K562 (cell line): ENCODE measurements at regions not wholly inside any gene's neighbourhood (a gene's known extent, or its start where the extent isn't known, plus 50 kb on each side); places are given as distances from the start of the nearest gene placed in this dataset.

Experiments used
- ATAC-seq: fragments of 200-7000 bp; cut with Tn5 transposase; 3 replicates; pipeline ENCODE4 v1.9.1; 2020; ENCODE audit warnings: moderate library complexity
- BruUV-seq: library from RNA; stranded (reverse); fragments of 400-500 nt; replicated peaks from 2 replicates; lab custom pipeline; 2021; lab: Mats Ljungman, UMichigan
- CTCF ChIA-PET: fragments of 300-600 bp; formaldehyde crosslinking; extraction: SDS; loops from one replicate; lab custom pipeline; 2021; ENCODE audit warnings: low intra/inter-chr PET ratio; lab: Yijun Ruan, JAX
- POLR2A ChIA-PET: fragments of 300-600, 350-650 bp; sonication (Branson Sonifier 250); formaldehyde crosslinking; extraction: SDS; loops from one replicate; lab custom pipeline; 2021; ENCODE audit warnings: antibody characterized with exemption, inconsistent platforms; lab: Yijun Ruan, JAX
- DNase-seq, 4 experiments: peaks; one replicate each; pipeline versions ENCODE4 v3.0.0 to v3.0.0-alpha.2; 2011 to 2018; ENCODE audit warnings: low spot score in 3 of 4, mixed read lengths in 3 of 4; ENCODE audit errors: extremely low read depth in 1 of 4
- FAIRE-seq: peaks from 2 replicates; lab custom pipeline; 2011; peaks lifted over from hg19 to GRCh38; lab: Jason Lieb, UNC
- H2AFZ ChIP-seq: 2 replicates; pipeline ENCODE4 v1.6.0; 2011; ENCODE audit warnings: low read depth, low read length, control low read depth, inconsistent platforms
- H3K27ac ChIP-seq: fragments of 200-600 bp; 3 replicates; pipeline ENCODE4 v1.8.0; 2011; ENCODE audit warnings: low read depth, mild to moderate bottlenecking, control low read depth, inconsistent platforms, low read length, moderate library complexity, mixed read lengths; ENCODE audit errors: extremely low read depth
- H3K27me3 ChIP-seq, 2 experiments: fragments of 300-600 bp in 1 of 2; 2 replicates in 1 of 2; 3 replicates in 1 of 2; pipeline versions ENCODE4 v1.6.0 to v1.8.0; 2011; ENCODE audit warnings: inconsistent platforms in 2 of 2, low read length in 2 of 2, mild to moderate bottlenecking in 1 of 2, mixed read lengths in 1 of 2, moderate library complexity in 1 of 2; ENCODE audit not compliant: control insufficient read depth in 2 of 2, insufficient read depth in 2 of 2
- H3K36me3 ChIP-seq: fragments of 300-600 bp; 3 replicates; pipeline ENCODE4 v1.8.0; 2011; ENCODE audit warnings: mild to moderate bottlenecking, low read length, inconsistent platforms; ENCODE audit not compliant: control insufficient read depth, insufficient read depth
- H3K4me1 ChIP-seq, 2 experiments: fragments of 200-600 bp in 1 of 2; replicated peaks in 1 of 2; 2 replicates in 1 of 2; 3 replicates in 1 of 2; pipeline versions ENCODE4 v1.5.1 to v1.8.0; 2011; ENCODE audit warnings: inconsistent platforms in 2 of 2, low read length in 2 of 2, mild to moderate bottlenecking in 1 of 2, mixed read lengths in 1 of 2, moderate library complexity in 1 of 2; ENCODE audit not compliant: control insufficient read depth in 2 of 2, insufficient read depth in 2 of 2
- H3K4me2 ChIP-seq: 2 replicates; pipeline ENCODE4 v1.6.1; 2011; ENCODE audit warnings: low read length, control low read depth, inconsistent platforms, mixed read lengths; ENCODE audit not compliant: insufficient read depth
- H3K4me3 ChIP-seq: fragments of 200-600 bp; sonication (generic), shearing (Covaris generic); 2 replicates; pipeline ENCODE4 v1.5.1; 2016; ENCODE audit warnings: control low read depth, inconsistent platforms
- H3K79me2 ChIP-seq: fragments of 200-600 bp; 3 replicates; pipeline ENCODE4 v1.8.0; 2011; ENCODE audit warnings: low read length, inconsistent platforms; ENCODE audit not compliant: control insufficient read depth, insufficient read depth
- H3K9ac ChIP-seq, 2 experiments: 2 replicates each; pipeline versions ENCODE4 v1.6.0 to v1.6.1; 2011; ENCODE audit warnings: low read depth in 2 of 2, low read length in 2 of 2, control low read depth in 1 of 2, inconsistent platforms in 1 of 2, mild to moderate bottlenecking in 1 of 2, mixed read lengths in 1 of 2; ENCODE audit not compliant: insufficient read depth in 1 of 2
- H3K9me1 ChIP-seq: one replicate; pipeline ENCODE4 v1.6.0; 2011; ENCODE audit warnings: inconsistent platforms, mild to moderate bottlenecking, low read length, moderate library complexity; ENCODE audit not compliant: control insufficient read depth, insufficient read depth
- H3K9me3 ChIP-seq: replicated peaks from 2 replicates; pipeline ENCODE4 v1.5.1; 2011; ENCODE audit warnings: low read depth, low read length, inconsistent platforms; ENCODE audit not compliant: control insufficient read depth, insufficient read depth
- H4K20me1 ChIP-seq: replicated peaks from 2 replicates; pipeline ENCODE4 v1.6.1; 2011; ENCODE audit warnings: low read length, inconsistent platforms, mixed read lengths; ENCODE audit not compliant: control insufficient read depth, insufficient read depth
- FOXM1 ChIP-seq, 2 experiments: fragments of 450-650 bp in 1 of 2; sonication (generic) in 1 of 2; formaldehyde crosslinking in 1 of 2; IDR thresholded peaks; 2 replicates each; pipeline versions ENCODE4 v1.6.1 to v1.9.0; 2017 to 2022; ENCODE audit warnings: low read depth in 2 of 2, mild to moderate bottlenecking in 2 of 2, missing genetic modification reagents in 1 of 2, moderate library complexity in 1 of 2
- HIVEP1 ChIP-seq: fragments of 250-450 bp; sonication (Bioruptor Pico); IDR thresholded peaks from 2 replicates; pipeline ENCODE4 v1.4.0; 2020; ENCODE audit warnings: mild to moderate bottlenecking
- MTF1 ChIP-seq: fragments of 250-450 bp; sonication (Bioruptor Pico); IDR thresholded peaks from 2 replicates; pipeline ENCODE4 v1.9.0; 2021; ENCODE audit warnings: moderate library complexity, mild to moderate bottlenecking, inconsistent platforms, borderline replicate concordance
- NONO ChIP-seq, 2 experiments: fragments of 200-400 bp in 1 of 2; fragments of 450-650 bp in 1 of 2; formaldehyde crosslinking in 1 of 2; IDR thresholded peaks; 2 replicates each; pipeline ENCODE4 v1.6.1; 2017; ENCODE audit warnings: low read depth in 2 of 2, mild to moderate bottlenecking in 2 of 2, moderate library complexity in 2 of 2, low read length in 1 of 2
- RFX5 ChIP-seq: IDR thresholded peaks from 2 replicates; pipeline ENCODE4 v1.6.1; 2011; ENCODE audit warnings: low read depth, mild to moderate bottlenecking, improper control_type of control experiment, low read length
- SETDB1 ChIP-seq: IDR thresholded peaks from one replicate; pipeline ENCODE4 v1.6.1; 2012; ENCODE audit warnings: low read length, control low read depth, inconsistent platforms
- SMARCE1 ChIP-seq: fragments of 450-650 bp; IDR thresholded peaks from 2 replicates; pipeline ENCODE4 v1.7.1; 2016; ENCODE audit warnings: mild to moderate bottlenecking
- TEAD2 ChIP-seq: fragments of 450-650 bp; IDR thresholded peaks from 2 replicates; pipeline ENCODE4 v1.6.1; 2016; ENCODE audit warnings: missing genetic modification characterization, control low read depth, missing compliant biosample characterization
- VEZF1 ChIP-seq: fragments of 200-800 bp; sonication (Bioruptor generic); IDR thresholded peaks from 2 replicates; pipeline ENCODE4 v1.6.1; 2017; ENCODE audit warnings: missing genetic modification characterization, missing compliant biosample characterization
- ZBTB34 ChIP-seq: fragments of 250-450 bp; sonication (Bioruptor Pico); IDR thresholded peaks from 2 replicates; pipeline ENCODE4 v1.8.0; 2021; ENCODE audit warnings: mild to moderate bottlenecking, moderate library complexity
- ZBTB5 ChIP-seq: fragments of 450-650 bp; IDR thresholded peaks from 2 replicates; pipeline ENCODE4 v1.6.1; 2017; ENCODE audit warnings: antibody characterized with exemption
- WGBS: fragments of 100-300 bp; shearing (Covaris generic); methylation state at CpG from one replicate; pipeline ENCODE4 v1.1.6; 2016; ENCODE audit warnings: low coverage, mixed read lengths; ENCODE audit not compliant: insufficient coverage; ENCODE audit errors: missing lambda C conversion rate; 5-methylcytosine and 5-hydroxymethylcytosine counted together
- in situ Hi-C: fragments of 300-500 bp; cut with MboI; formaldehyde crosslinking; loops from 4 replicates; pipeline ENCODE4 v1.15.0; 2018; ENCODE audit warnings: inconsistent platforms, mixed read lengths
- intact Hi-C: fragments of 100-400 bp; cut with micrococcal nuclease; formaldehyde crosslinking; loops from 2 replicates; pipeline ENCODE4 v1.14.2; 2022
- TF ChIP-seq, protein P1 (sequence below): fragments of 450-650 bp; IDR thresholded peaks from 2 replicates; pipeline ENCODE4 v1.6.1; 2016; ENCODE audit warnings: missing biosample characterization, missing genetic modification characterization
- TF ChIP-seq, protein P2 (sequence below): fragments of 250-450 bp; sonication (Bioruptor Pico); IDR thresholded peaks from 2 replicates; pipeline ENCODE4 v1.5.0; 2021; ENCODE audit warnings: mild to moderate bottlenecking, borderline replicate concordance

DNA sequence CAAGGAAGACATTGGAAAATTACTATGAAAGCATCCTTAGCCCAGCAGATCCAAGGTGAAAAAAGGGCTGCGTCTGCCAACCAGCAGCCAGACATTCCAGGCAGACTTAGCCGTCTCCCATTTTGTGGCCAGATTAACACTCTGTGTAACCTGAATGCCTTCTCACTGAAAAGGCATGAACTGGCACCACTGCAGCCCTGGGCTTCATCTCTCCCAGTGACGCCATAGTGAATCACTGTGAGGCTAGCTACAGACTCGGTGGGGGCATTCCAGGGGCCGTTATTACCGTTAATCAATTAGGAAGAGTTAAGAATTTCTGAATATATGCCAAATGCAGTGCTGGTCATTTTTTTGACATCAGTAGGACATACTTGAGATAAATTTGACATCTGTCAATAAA, 627.4 kb downstream of the LMO4 start:
- no peak for FAIRE-seq
- no peak overlapping the region for H2AFZ ChIP-seq
- no peaks in the 10 kb centered on the region for H3K79me2 ChIP-seq
- intact Hi-C loops = loop anchor here (10.0 kb wide), 1 partner anchor 461 kb away; no protein-coding TSS in a partner anchor
- no peaks in the 10 kb centered on the region for H3K27me3 ChIP-seq
- no peak overlapping the region for H3K4me3 ChIP-seq
- DNase-seq = no peak
- BruUV-seq = no TSS peak
- no peaks in the 10 kb centered on the region for H3K36me3 ChIP-seq
- no peak overlapping the region for H3K27ac ChIP-seq
- no peak overlapping the region for H3K9ac ChIP-seq
- ATAC-seq = no peak
- ChIA-PET CTCF (no interaction called here), POLR2A (no interaction called here)
- no peak overlapping the region for H3K4me2 ChIP-seq
- no peaks in the 10 kb centered on the region for H4K20me1 ChIP-seq
- 2% methylated on average over 6 of the region's 6 CpGs for WGBS
- no peaks in the 10 kb centered on the region; the same call in 1 of the 2 replicates for H3K9me3 ChIP-seq
- no peaks in the 10 kb centered on the region for H3K4me1 ChIP-seq
- in situ Hi-C loops = no loop called here
- no peaks in the 10 kb centered on the region for H3K9me1 ChIP-seq
- TF ChIP-seq SETDB1 (no peak), HIVEP1 (no peak), VEZF1 (CRISPR knock-in tag) (no peak), SMARCE1 (no peak), MTF1 (CRISPR knock-in tag) (no peak), ZBTB34 (CRISPR knock-in tag) (no peak), FOXM1 (IDR thresholded peaks at IDR 0.05; ENCODE audit: low read depth) (no peak), FOXM1 (CRISPR knock-in tag; IDR thresholded peaks at IDR 0.05; ENCODE audit: low read depth) (no peak), RFX5 (no peak), NONO (IDR thresholded peaks at IDR 0.05; ENCODE audit: low read depth in 2 of 2, low read length in 1 of 2) (no peak), TEAD2 (tag) (no peak), ZBTB5 (no peak)
- TF ChIP-seq, protein P1, sequence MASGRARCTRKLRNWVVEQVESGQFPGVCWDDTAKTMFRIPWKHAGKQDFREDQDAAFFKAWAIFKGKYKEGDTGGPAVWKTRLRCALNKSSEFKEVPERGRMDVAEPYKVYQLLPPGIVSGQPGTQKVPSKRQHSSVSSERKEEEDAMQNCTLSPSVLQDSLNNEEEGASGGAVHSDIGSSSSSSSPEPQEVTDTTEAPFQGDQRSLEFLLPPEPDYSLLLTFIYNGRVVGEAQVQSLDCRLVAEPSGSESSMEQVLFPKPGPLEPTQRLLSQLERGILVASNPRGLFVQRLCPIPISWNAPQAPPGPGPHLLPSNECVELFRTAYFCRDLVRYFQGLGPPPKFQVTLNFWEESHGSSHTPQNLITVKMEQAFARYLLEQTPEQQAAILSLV (tag) = no peak
- TF ChIP-seq, protein P2, sequence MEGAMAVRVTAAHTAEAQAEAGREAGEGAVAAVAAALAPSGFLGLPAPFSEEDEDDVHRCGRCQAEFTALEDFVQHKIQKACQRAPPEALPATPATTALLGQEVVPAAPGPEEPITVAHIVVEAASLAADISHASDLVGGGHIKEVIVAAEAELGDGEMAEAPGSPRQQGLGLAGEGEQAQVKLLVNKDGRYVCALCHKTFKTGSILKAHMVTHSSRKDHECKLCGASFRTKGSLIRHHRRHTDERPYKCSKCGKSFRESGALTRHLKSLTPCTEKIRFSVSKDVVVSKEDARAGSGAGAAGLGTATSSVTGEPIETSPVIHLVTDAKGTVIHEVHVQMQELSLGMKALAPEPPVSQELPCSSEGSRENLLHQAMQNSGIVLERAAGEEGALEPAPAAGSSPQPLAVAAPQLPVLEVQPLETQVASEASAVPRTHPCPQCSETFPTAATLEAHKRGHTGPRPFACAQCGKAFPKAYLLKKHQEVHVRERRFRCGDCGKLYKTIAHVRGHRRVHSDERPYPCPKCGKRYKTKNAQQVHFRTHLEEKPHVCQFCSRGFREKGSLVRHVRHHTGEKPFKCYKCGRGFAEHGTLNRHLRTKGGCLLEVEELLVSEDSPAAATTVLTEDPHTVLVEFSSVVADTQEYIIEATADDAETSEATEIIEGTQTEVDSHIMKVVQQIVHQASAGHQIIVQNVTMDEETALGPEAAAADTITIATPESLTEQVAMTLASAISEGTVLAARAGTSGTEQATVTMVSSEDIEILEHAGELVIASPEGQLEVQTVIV (CRISPR knock-in tag) = no peak
